ENCODE measurements at regions not wholly inside any gene's neighbourhood (a gene's known extent, or its start where the extent isn't known, plus 50 kb on each side); places are given as distances from the start of the nearest gene placed in this dataset.
A peak's percentile ranks its signal among the peaks of the same experiment; 100 is the strongest.

GRCh38 chr10:78518224-78518623 lies 484.6 kb downstream of the RPS24 start:
- Histone ChIP-seq H3K9me3 (no peaks in the 10 kb centered on the region), H3K27me3 (replicated peaks in 1 of 2; ENCODE audit: control insufficient read depth in 2 of 2, extremely low read depth in 1 of 2, insufficient read depth in 2 of 2, low read length in 1 of 2) (peaks cover 0 to 6% of the 10 kb centered on the region in 2 experiments), H3K4me1 (ENCODE audit: control insufficient read depth in 1 of 2, extremely low read depth in 1 of 2, insufficient read depth in 2 of 2, low read length in 2 of 2) (peaks cover 0 to 4% of the 10 kb centered on the region in 2 experiments), H3K36me3 (ENCODE audit: control insufficient read depth in 2 of 2, extremely low read depth in 1 of 2, insufficient read depth in 1 of 2, low read length in 1 of 2) (no peaks in the 10 kb centered on the region), H3K27ac (ENCODE audit: low read length) (no peak overlapping the region), H3K4me3 (ENCODE audit: control insufficient read depth in 1 of 2, extremely low read depth in 1 of 2, low read length in 1 of 2) (no peak overlapping the region)
- WGBS (ENCODE audit: insufficient coverage) = no CpG with 5 or more reads among the region's 5 CpGs
- H3K9me3 Mint-ChIP-seq = no peaks in the 10 kb centered on the region
- no peak overlapping the region for H3K4me3 Mint-ChIP-seq
- ChIA-PET CTCF (no interaction called here), POLR2A (no interaction called here)
- no peak overlapping the region for H3K27ac Mint-ChIP-seq
- DNase-seq = no peak
- H3K4me1 Mint-ChIP-seq = peaks cover 7 to 8% (median 8%) of the 10 kb centered on the region in 3 donors
- peaks cover 3 to 7% of the 10 kb centered on the region in 2 donors for H3K27me3 Mint-ChIP-seq
- no peak for ATAC-seq (replicated peaks in 1 of 4)
- no peaks in the 10 kb centered on the region for H3K36me3 Mint-ChIP-seq

GRCh38 chr10:78520737-78521430 lies 487.2 kb downstream of the RPS24 start:
- Histone ChIP-seq H3K36me3 (ENCODE audit: control insufficient read depth in 2 of 2, extremely low read depth in 1 of 2, insufficient read depth in 1 of 2, low read length in 1 of 2) (no peaks in the 10 kb centered on the region), H3K4me3 (ENCODE audit: control insufficient read depth in 1 of 2, extremely low read depth in 1 of 2, low read length in 1 of 2) (no peak overlapping the region), H3K4me1 (ENCODE audit: control insufficient read depth in 1 of 2, extremely low read depth in 1 of 2, insufficient read depth in 2 of 2, low read length in 2 of 2) (peaks cover 0 to 4% of the 10 kb centered on the region in 2 experiments), H3K27ac (ENCODE audit: low read length) (no peak overlapping the region), H3K9me3 (no peaks in the 10 kb centered on the region), H3K27me3 (replicated peaks in 1 of 2; ENCODE audit: control insufficient read depth in 2 of 2, extremely low read depth in 1 of 2, insufficient read depth in 2 of 2, low read length in 1 of 2) (peaks cover 0 to 6% of the 10 kb centered on the region in 2 experiments)
- Mint-ChIP-seq H3K27ac (peak overlapping the region in 1 of 2 donors; percentile 17), H3K36me3 (no peaks in the 10 kb centered on the region), H3K4me1 (peaks cover 7 to 8% (median 8%) of the 10 kb centered on the region in 3 donors), H3K27me3 (peaks cover 3 to 7% of the 10 kb centered on the region in 2 donors), H3K9me3 (no peaks in the 10 kb centered on the region), H3K4me3 (no peak overlapping the region)
- 0% methylated on average over 1 of the region's 4 CpGs for WGBS (ENCODE audit: insufficient coverage)
- peak; percentile 52 to 91 (median 80) for ATAC-seq (replicated peaks in 1 of 4)
- peak in 3 of 35 experiments; percentile 6 to 16 (median 12) for DNase-seq
- ChIA-PET POLR2A (no interaction called here), CTCF (no interaction called here)

DNA sequence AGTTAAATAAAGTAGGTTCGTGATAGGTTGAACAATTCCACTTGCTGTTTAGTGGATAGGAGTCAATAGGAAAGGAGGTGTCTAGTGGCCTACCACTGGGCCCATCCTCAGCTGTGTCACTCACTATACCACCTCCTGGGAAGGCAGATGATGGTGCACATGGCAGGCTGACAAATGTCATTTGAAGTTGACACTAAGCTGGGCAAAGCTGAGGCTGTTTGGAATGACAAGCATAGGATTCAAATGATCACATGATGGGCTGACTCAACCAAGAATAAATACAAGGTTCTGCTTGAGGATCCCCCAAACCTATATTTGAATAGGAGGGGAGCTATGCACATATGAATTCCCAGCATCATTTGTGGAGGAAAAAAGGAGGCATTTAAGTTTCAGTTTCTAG lies 489.8 kb downstream of the RPS24 start:
- CTCF ChIA-PET = no interaction called here
- H3K27ac ChIP-seq (ENCODE audit: low read length) = no peak overlapping the region
- peaks cover 0 to 3% of the 10 kb centered on the region in 2 donors for H3K27me3 Mint-ChIP-seq
- WGBS (ENCODE audit: insufficient coverage) = no CpG with 5 or more reads among the region's 1 CpG
- DNase-seq (no peak), ATAC-seq (replicated peaks in 1 of 4) (no peak)
- no peak overlapping the region for H3K27ac Mint-ChIP-seq
- H3K4me3 ChIP-seq (ENCODE audit: control insufficient read depth in 1 of 2, extremely low read depth in 1 of 2, low read length in 1 of 2) = no peak overlapping the region
- no peaks in the 10 kb centered on the region for H3K9me3 ChIP-seq
- no peaks in the 10 kb centered on the region for H3K36me3 Mint-ChIP-seq
- peaks cover 0 to 3% of the 10 kb centered on the region in 2 experiments for H3K27me3 ChIP-seq (replicated peaks in 1 of 2; ENCODE audit: control insufficient read depth in 2 of 2, extremely low read depth in 1 of 2, insufficient read depth in 2 of 2, low read length in 1 of 2)
- H3K4me1 Mint-ChIP-seq = peaks cover 7 to 8% (median 8%) of the 10 kb centered on the region in 3 donors
- H3K9me3 Mint-ChIP-seq = no peaks in the 10 kb centered on the region
- H3K4me3 Mint-ChIP-seq = no peak overlapping the region
- POLR2A ChIA-PET = no interaction called here
- peaks cover 0 to 4% of the 10 kb centered on the region in 2 experiments for H3K4me1 ChIP-seq (ENCODE audit: control insufficient read depth in 1 of 2, extremely low read depth in 1 of 2, insufficient read depth in 2 of 2, low read length in 2 of 2)
- H3K36me3 ChIP-seq (ENCODE audit: control insufficient read depth in 2 of 2, extremely low read depth in 1 of 2, insufficient read depth in 1 of 2, low read length in 1 of 2) = no peaks in the 10 kb centered on the region

DNA sequence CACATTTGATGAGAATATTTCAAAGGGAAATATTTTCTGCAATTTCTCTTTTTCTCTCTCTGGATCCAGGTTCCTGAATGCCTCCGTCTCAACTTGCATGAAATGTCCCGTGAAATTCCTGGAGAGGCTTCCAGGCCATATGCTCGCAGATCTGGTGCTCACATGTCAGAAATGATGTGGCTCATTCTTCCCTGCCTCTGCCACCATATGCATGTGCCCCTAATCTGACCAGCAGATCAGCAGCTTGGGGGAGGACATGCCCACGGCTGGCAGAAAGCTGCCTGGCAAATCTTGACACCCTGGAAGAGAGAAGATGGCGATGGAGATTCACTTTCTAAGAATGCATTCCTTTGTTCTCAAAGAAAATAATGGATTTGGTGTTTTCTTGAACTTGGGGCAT lies 490.7 kb downstream of the RPS24 start:
- CTCF ChIA-PET = no interaction called here

GRCh38 chr10:78524941-78525340 lies 491.3 kb downstream of the RPS24 start:
- CTCF ChIA-PET = no interaction called here
- peaks cover 7 to 8% (median 8%) of the 10 kb centered on the region in 3 donors for H3K4me1 Mint-ChIP-seq

More for the DNA sequence above, 490.7 kb downstream of the RPS24 start:
- H3K27ac Mint-ChIP-seq = no peak overlapping the region
- no peaks in the 10 kb centered on the region for H3K9me3 Mint-ChIP-seq
- no peak for DNase-seq
- POLR2A ChIA-PET = no interaction called here
- H3K4me3 Mint-ChIP-seq = no peak overlapping the region
- H3K27me3 ChIP-seq (replicated peaks in 1 of 2; ENCODE audit: control insufficient read depth in 2 of 2, extremely low read depth in 1 of 2, insufficient read depth in 2 of 2, low read length in 1 of 2) = peaks cover 0 to 3% of the 10 kb centered on the region in 2 experiments
- H3K36me3 ChIP-seq (ENCODE audit: control insufficient read depth in 2 of 2, extremely low read depth in 1 of 2, insufficient read depth in 1 of 2, low read length in 1 of 2) = no peaks in the 10 kb centered on the region
- no peak overlapping the region for H3K4me3 ChIP-seq (ENCODE audit: control insufficient read depth in 1 of 2, extremely low read depth in 1 of 2, low read length in 1 of 2)
- ATAC-seq (replicated peaks in 1 of 4) = no peak
- no peaks in the 10 kb centered on the region for H3K36me3 Mint-ChIP-seq
- H3K4me1 Mint-ChIP-seq = peaks cover 7 to 8% (median 8%) of the 10 kb centered on the region in 3 donors
- H3K9me3 ChIP-seq = no peaks in the 10 kb centered on the region
- H3K27ac ChIP-seq (ENCODE audit: low read length) = no peak overlapping the region
- 90% methylated on average over 2 of the region's 5 CpGs for WGBS (ENCODE audit: insufficient coverage)
- H3K4me1 ChIP-seq (ENCODE audit: control insufficient read depth in 1 of 2, extremely low read depth in 1 of 2, insufficient read depth in 2 of 2, low read length in 2 of 2) = peaks cover 0 to 4% of the 10 kb centered on the region in 2 experiments
- no peaks in the 10 kb centered on the region for H3K27me3 Mint-ChIP-seq

DNA sequence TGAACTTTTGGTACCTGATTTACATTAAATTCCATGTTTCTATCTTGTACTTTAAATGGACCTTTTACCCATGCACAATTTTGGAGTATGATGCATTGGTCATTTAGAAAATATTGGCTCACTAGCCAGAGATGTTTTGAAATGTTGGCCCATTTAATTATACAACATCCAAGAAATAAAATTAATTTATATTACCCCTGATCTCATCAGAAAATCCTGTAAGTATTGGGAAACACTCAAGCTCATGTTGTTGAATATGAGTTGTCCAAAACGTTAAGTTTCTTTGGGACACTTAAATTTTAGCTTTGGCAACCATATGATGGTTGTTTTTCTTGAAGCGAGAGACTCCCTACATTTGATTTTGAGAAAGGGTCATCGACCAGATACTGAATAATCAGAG lies 492.7 kb downstream of the RPS24 start:
- H3K4me1 Mint-ChIP-seq = no peaks in the 10 kb centered on the region
- H3K9me3 Mint-ChIP-seq = no peaks in the 10 kb centered on the region
- ATAC-seq (replicated peaks in 1 of 4) (no peak), DNase-seq (no peak)
- ChIA-PET POLR2A (interaction anchor here in 1 of 2 donors (0.6 kb wide), 1 partner anchor 487 kb away, joined by 3 read pairs; no protein-coding TSS in a partner anchor), CTCF (no interaction called here)
- Histone ChIP-seq H3K27me3 (replicated peaks in 1 of 2; ENCODE audit: control insufficient read depth in 2 of 2, extremely low read depth in 1 of 2, insufficient read depth in 2 of 2, low read length in 1 of 2) (peaks cover 0 to 3% of the 10 kb centered on the region in 2 experiments), H3K9me3 (no peaks in the 10 kb centered on the region), H3K4me1 (ENCODE audit: control insufficient read depth in 1 of 2, extremely low read depth in 1 of 2, insufficient read depth in 2 of 2, low read length in 2 of 2) (no peaks in the 10 kb centered on the region), H3K27ac (ENCODE audit: low read length) (no peak overlapping the region), H3K36me3 (ENCODE audit: control insufficient read depth in 2 of 2, extremely low read depth in 1 of 2, insufficient read depth in 1 of 2, low read length in 1 of 2) (no peaks in the 10 kb centered on the region), H3K4me3 (ENCODE audit: control insufficient read depth in 1 of 2, extremely low read depth in 1 of 2, low read length in 1 of 2) (no peak overlapping the region)
- no peaks in the 10 kb centered on the region for H3K36me3 Mint-ChIP-seq
- no peaks in the 10 kb centered on the region for H3K27me3 Mint-ChIP-seq
- WGBS (ENCODE audit: insufficient coverage) = no CpG with 5 or more reads among the region's 3 CpGs
- H3K27ac Mint-ChIP-seq = no peak overlapping the region
- H3K4me3 Mint-ChIP-seq = no peak overlapping the region

More at GRCh38 chr10:78524941-78525340, 491.3 kb downstream of the RPS24 start:
- DNase-seq (no peak), ATAC-seq (replicated peaks in 1 of 4) (no peak)
- 100% methylated on average over 1 of the region's 4 CpGs for WGBS (ENCODE audit: insufficient coverage)
- Histone ChIP-seq H3K27ac (ENCODE audit: low read length) (no peak overlapping the region), H3K36me3 (ENCODE audit: control insufficient read depth in 2 of 2, extremely low read depth in 1 of 2, insufficient read depth in 1 of 2, low read length in 1 of 2) (no peaks in the 10 kb centered on the region), H3K9me3 (no peaks in the 10 kb centered on the region), H3K4me1 (ENCODE audit: control insufficient read depth in 1 of 2, extremely low read depth in 1 of 2, insufficient read depth in 2 of 2, low read length in 2 of 2) (peaks cover 0 to 4% of the 10 kb centered on the region in 2 experiments), H3K27me3 (replicated peaks in 1 of 2; ENCODE audit: control insufficient read depth in 2 of 2, extremely low read depth in 1 of 2, insufficient read depth in 2 of 2, low read length in 1 of 2) (peaks cover 0 to 3% of the 10 kb centered on the region in 2 experiments), H3K4me3 (ENCODE audit: control insufficient read depth in 1 of 2, extremely low read depth in 1 of 2, low read length in 1 of 2) (no peak overlapping the region)
- H3K27ac Mint-ChIP-seq = no peak overlapping the region
- H3K36me3 Mint-ChIP-seq = no peaks in the 10 kb centered on the region
- no peaks in the 10 kb centered on the region for H3K9me3 Mint-ChIP-seq
- H3K4me3 Mint-ChIP-seq = no peak overlapping the region
- POLR2A ChIA-PET = no interaction called here
- H3K27me3 Mint-ChIP-seq = no peaks in the 10 kb centered on the region

All from T-cell (primary cell).